ENCODE measurements at regions not wholly inside any gene's neighbourhood (a gene's known extent, or its start where the extent isn't known, plus 50 kb on each side); places are given as distances from the start of the nearest gene placed in this dataset.

DNA sequence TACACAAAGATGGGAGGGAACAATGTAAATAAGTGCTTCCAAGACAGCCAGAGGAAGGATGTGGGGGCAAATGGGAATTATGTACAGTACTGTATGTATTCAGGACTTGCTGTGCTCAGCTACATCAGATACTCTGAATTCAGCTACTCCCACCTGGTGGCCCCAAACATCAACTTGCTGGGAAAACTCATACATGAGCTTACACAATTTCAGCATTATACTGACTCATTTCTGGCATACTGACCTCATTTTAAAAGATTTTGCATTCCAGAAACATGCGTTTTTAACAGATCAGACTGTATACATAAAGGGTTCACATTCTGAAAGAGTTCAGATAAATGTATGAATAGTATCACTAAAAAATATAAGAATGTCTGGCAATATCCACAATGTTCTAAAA, 59.7 kb downstream of the GPX5 start:
- WGBS, 3 donors, result 57 to 64% (median 63%) methylated on average over 1 of the region's 1 CpG
- Histone ChIP-seq H3K27me3 (ENCODE audit: insufficient read depth in 3 of 3, low read length in 2 of 3) (peaks cover 8 to 39% (median 17%) of the 10 kb centered on the region in 3 donors), H3K27ac (no peak overlapping the region), H3K9me3 (no peaks in the 10 kb centered on the region), H3K4me1 (no peaks in the 10 kb centered on the region), H3K36me3 (ENCODE audit: insufficient read depth in 1 of 2, low read depth in 1 of 2) (no peaks in the 10 kb centered on the region), H3K4me3 (no peak overlapping the region)
- TF ChIP-seq, protein P1, sequence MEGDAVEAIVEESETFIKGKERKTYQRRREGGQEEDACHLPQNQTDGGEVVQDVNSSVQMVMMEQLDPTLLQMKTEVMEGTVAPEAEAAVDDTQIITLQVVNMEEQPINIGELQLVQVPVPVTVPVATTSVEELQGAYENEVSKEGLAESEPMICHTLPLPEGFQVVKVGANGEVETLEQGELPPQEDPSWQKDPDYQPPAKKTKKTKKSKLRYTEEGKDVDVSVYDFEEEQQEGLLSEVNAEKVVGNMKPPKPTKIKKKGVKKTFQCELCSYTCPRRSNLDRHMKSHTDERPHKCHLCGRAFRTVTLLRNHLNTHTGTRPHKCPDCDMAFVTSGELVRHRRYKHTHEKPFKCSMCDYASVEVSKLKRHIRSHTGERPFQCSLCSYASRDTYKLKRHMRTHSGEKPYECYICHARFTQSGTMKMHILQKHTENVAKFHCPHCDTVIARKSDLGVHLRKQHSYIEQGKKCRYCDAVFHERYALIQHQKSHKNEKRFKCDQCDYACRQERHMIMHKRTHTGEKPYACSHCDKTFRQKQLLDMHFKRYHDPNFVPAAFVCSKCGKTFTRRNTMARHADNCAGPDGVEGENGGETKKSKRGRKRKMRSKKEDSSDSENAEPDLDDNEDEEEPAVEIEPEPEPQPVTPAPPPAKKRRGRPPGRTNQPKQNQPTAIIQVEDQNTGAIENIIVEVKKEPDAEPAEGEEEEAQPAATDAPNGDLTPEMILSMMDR (IDR thresholded peaks at IDR 0.05), result no peak
- ATAC-seq (no peak), DNase-seq (no peak)
- intact Hi-C loops (cut with DNase I), result no loop called here

DNA sequence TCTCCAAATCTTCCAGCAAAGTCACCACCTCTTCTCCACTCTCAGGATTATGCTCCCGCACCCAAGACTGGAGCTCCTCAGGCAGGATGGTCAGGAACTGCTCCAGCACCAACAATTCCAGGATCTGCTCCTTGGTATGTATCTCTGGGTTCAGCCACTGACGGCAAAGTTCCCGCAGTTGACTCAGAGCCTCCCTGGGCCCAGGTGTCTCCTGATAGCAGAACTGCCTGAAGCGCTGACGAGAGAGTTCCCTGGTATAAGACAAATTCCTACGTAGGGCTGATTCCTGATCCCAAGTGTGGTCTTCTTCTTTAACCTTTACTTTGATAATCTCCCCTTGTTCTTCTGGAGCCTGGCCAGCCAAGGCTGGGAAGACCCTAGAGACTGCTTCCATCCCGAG, 60.6 kb downstream of the GPX5 start:
- Histone ChIP-seq H3K4me1 (no peaks in the 10 kb centered on the region), H3K27me3 (ENCODE audit: insufficient read depth in 3 of 3, low read length in 2 of 3) (peaks cover 8 to 46% (median 22%) of the 10 kb centered on the region in 3 donors), H3K4me3 (peak overlapping the region; percentile 62), H3K9me3 (no peaks in the 10 kb centered on the region), H3K27ac (no peak overlapping the region), H3K36me3 (ENCODE audit: insufficient read depth in 1 of 2, low read depth in 1 of 2) (no peaks in the 10 kb centered on the region)
- TF ChIP-seq, protein P1 (IDR thresholded peaks at IDR 0.05), result no peak
- WGBS, 3 donors, result 74 to 79% (median 77%) methylated on average over 7 of the region's 7 CpGs
- DNase-seq, result no peak
- intact Hi-C loops (cut with DNase I), result no loop called here
- no peak for ATAC-seq

- Histone ChIP-seq H3K4me3 (peak overlapping the region; percentile 62), H3K27ac (no peak overlapping the region), H3K4me1 (no peaks in the 10 kb centered on the region), H3K9me3 (no peaks in the 10 kb centered on the region), H3K27me3 (ENCODE audit: insufficient read depth in 3 of 3, low read length in 2 of 3) (peaks cover 8 to 52% (median 22%) of the 10 kb centered on the region in 3 donors), H3K36me3 (ENCODE audit: insufficient read depth in 1 of 2, low read depth in 1 of 2) (no peaks in the 10 kb centered on the region)
- intact Hi-C loops (cut with DNase I), result no loop called here
- DNase-seq (no peak), ATAC-seq (no peak)
- WGBS, 3 donors, result 2% methylated on average over 42 of the region's 42 CpGs
- TF ChIP-seq, protein P1 (IDR thresholded peaks at IDR 0.05), result no peak
Measured at GRCh38 chr6:28586962-28587745, 61.5 kb downstream of the GPX5 start.

DNA sequence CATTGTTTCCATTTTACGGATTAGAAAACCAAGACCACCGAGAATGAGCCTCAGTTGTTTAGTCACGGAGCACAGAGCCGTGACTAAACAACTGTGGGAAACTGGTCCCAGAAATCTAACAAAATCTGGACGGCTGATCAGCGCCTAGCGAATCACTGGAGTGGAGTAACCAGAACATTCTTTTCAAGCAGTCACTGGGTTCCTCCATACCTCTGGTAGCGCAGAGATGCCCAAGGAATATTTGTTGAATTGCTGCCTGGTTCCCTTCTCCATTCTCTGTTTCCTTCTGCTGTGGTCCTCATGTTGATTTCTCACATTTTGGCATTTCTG, 62.0 kb downstream of the GPX5 start:
- H3K27ac ChIP-seq, result no peak overlapping the region
- H3K9me3 ChIP-seq, result no peaks in the 10 kb centered on the region
- intact Hi-C loops (cut with DNase I), result no loop called here
- no peak for ATAC-seq
- H3K4me1 ChIP-seq, result no peaks in the 10 kb centered on the region
- 19 to 20% (median 20%) methylated on average over 8 of the region's 8 CpGs for WGBS, 3 donors
- peaks cover 8 to 52% (median 22%) of the 10 kb centered on the region in 3 donors for H3K27me3 ChIP-seq (ENCODE audit: insufficient read depth in 3 of 3, low read length in 2 of 3)
- H3K36me3 ChIP-seq (ENCODE audit: insufficient read depth in 1 of 2, low read depth in 1 of 2), result no peaks in the 10 kb centered on the region
- TF ChIP-seq, protein P1 (IDR thresholded peaks at IDR 0.05), result no peak
- H3K4me3 ChIP-seq, result peak overlapping the region; percentile 62
- no peak for DNase-seq

- no peaks in the 10 kb centered on the region for H3K9me3 ChIP-seq
- H3K27me3 ChIP-seq (ENCODE audit: insufficient read depth in 3 of 3, low read length in 2 of 3), result peaks cover 8 to 52% (median 22%) of the 10 kb centered on the region in 3 donors
- TF ChIP-seq, protein P1 (IDR thresholded peaks at IDR 0.05), result no peak
- WGBS, 3 donors, result 86 to 91% (median 91%) methylated on average over 3 of the region's 3 CpGs
- intact Hi-C loops (cut with DNase I), result no loop called here
- ATAC-seq (no peak), DNase-seq (no peak)
- H3K4me3 ChIP-seq, result no peak overlapping the region
- H3K4me1 ChIP-seq, result no peaks in the 10 kb centered on the region
- H3K36me3 ChIP-seq (ENCODE audit: insufficient read depth in 1 of 2, low read depth in 1 of 2), result no peaks in the 10 kb centered on the region
- no peak overlapping the region for H3K27ac ChIP-seq
Measured at GRCh38 chr6:28588666-28589065, 63.0 kb downstream of the GPX5 start.

Data from psoas muscle (tissue), 7 donors.